HFF-Myc (cell line): ENCODE measurements at regions not wholly inside any gene's neighbourhood (a gene's known extent, or its start where the extent isn't known, plus 50 kb on each side); places are given as distances from the start of the nearest gene placed in this dataset.

ENCODE experiments used
- DNase-seq: peaks from one replicate; pipeline ENCODE4 v3.0.0-alpha.2; 2011; ENCODE audit warnings: low read depth; ENCODE audit errors: extremely low read depth
- H3K4me3 ChIP-seq: replicated peaks from 2 replicates; pipeline ENCODE4 v1.5.1; 2011; ENCODE audit warnings: low read depth, mild to moderate bottlenecking, control low read depth, low read length
- CTCF ChIP-seq: IDR thresholded peaks from 2 replicates; pipeline ENCODE4 v1.5.1; 2012; ENCODE audit warnings: mild to moderate bottlenecking, low read depth, low read length, control low read depth; ENCODE audit errors: missing control alignments

DNA sequence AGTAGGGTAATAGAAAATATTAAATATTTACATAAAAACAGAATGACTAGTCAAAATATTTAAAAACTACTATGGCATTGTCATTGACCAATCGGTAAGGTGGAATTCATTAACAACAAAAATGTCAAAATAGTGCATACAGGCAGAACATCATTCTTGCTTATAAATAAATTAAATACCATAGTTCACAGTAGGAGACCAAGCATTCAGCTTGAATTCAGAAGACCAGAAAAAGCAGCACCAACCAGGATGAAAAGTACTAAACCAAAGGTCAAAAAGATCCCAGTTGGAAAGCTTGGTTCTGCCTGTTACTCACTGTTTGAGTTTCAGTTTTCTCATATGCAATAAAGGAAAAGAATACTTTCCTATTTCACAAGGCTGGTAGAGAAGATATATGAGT lies 244.3 kb downstream of the OSR1 start:
- no peak for TF ChIP-seq CTCF
- DNase-seq: no peak
- H3K4me3 ChIP-seq: no peak overlapping the region

GRCh38 chr2:19111354-19111753 lies 247.1 kb downstream of the OSR1 start:
- no peak for DNase-seq

GRCh38 chr2:19109518-19109917 lies 248.9 kb downstream of the OSR1 start:
- TF ChIP-seq CTCF: no peak
- H3K4me3 ChIP-seq: no peak overlapping the region
- DNase-seq: no peak

More at GRCh38 chr2:19111354-19111753, 247.1 kb downstream of the OSR1 start:
- no peak overlapping the region for H3K4me3 ChIP-seq
- TF ChIP-seq CTCF: no peak

- no peak for DNase-seq
- no peak for TF ChIP-seq CTCF
- no peak overlapping the region for H3K4me3 ChIP-seq
Observed at GRCh38 chr2:19106376-19106775, 252.0 kb downstream of the OSR1 start.

DNA sequence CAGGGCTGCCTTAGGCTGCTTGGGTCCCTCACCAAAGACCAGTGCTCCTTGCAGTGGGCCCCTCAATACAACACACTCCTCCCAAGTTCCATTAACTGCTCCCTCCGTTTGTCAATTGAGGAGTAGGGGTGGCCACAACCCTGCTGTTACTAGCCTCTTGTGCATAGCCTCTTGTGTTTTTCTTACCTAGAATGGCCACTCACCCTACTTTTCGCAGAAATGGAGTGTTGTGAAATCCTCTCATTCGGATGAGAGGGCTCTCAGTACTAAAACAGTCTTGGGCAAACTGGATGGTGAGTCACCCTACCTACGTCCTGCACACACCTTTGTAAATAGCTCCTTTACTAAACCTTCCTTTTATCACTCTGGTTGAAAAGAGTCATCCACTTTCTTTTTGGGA lies 253.9 kb downstream of the OSR1 start:
- no peak overlapping the region for H3K4me3 ChIP-seq
- no peak for DNase-seq
- TF ChIP-seq CTCF: no peak

DNA sequence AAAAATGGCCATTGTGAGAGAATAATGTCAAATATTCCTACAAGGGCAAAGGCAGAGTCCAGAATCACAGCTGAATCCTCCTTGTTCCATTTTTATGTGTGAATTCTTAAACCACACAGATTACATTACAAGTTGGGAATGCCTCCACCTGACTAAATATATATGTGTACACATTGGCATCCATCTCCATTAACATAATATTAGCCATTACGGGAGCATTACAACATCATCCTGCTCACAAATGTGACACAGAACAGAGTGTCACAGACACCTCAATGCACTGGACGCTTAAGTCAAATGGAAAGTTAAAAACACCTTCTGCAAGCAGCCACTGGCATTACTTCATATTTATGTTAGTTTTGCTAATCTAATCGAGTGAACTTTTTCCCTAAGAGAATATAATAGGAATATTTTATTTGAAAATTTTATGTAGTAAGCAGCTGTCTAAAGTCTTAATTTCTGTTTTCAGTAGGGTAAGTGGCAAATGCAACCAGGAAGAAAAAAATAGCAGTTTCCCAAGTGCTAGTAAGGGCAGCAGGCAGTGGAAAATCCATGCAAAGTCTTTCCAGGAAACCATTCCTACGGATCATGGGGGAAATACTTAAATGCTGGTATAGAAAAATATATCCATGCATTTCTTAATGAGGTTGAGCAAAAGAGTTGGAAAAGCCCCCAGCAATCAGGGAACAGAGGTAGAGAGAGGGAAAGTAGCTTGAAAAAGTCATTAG lies 255.6 kb downstream of the OSR1 start:
- H3K4me3 ChIP-seq: no peak overlapping the region
- DNase-seq: no peak
- TF ChIP-seq CTCF: no peak

- no peak overlapping the region for H3K4me3 ChIP-seq
- no peak for DNase-seq
- no peak for TF ChIP-seq CTCF
Observed at GRCh38 chr2:19101968-19102367, 256.5 kb downstream of the OSR1 start.
